ENCODE measurements at regions not wholly inside any gene's neighbourhood (a gene's known extent, or its start where the extent isn't known, plus 50 kb on each side); places are given as distances from the start of the nearest gene placed in this dataset.
A peak's percentile ranks its signal among the peaks of the same experiment; 100 is the strongest.

DNA sequence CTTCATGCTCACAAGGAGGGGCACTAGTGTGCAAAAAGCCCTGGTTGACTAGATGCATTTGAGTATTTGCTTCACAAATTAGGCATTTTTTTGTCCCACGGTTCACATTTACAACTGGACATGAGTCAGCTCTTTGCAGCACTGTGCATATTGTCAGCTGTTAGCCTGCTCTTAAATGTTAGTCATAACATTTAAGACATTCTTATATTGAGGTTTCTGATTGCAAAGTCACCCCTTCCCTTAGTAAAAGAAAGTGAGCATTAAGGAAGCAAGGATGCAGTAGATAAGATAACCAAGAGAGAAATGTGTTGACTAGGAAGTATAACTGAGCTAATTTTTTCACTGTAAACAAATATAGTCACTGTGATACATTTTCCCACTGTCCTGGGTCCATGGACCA, 132.6 kb upstream of the CTTNBP2NL start:
- H3K4me3 ChIP-seq (ENCODE audit: low read length), result no peak overlapping the region
- POLR2A ChIA-PET, result no interaction called here
- CTCF ChIA-PET, result no interaction called here
- no peaks in the 10 kb centered on the region for H3K27me3 ChIP-seq (ENCODE audit: insufficient read depth, low read length, poor library complexity, severe bottlenecking)
- Mint-ChIP-seq H3K36me3 (no peaks in the 10 kb centered on the region), H3K4me3 (no peak overlapping the region), H3K27ac (no peak overlapping the region), H3K27me3 (peaks cover 2 to 22% of the 10 kb centered on the region in 2 donors), H3K4me1 (no peaks in the 10 kb centered on the region), H3K9me3 (no peaks in the 10 kb centered on the region)
- DNase-seq, result no peak
- no peaks in the 10 kb centered on the region for H3K9me3 ChIP-seq (ENCODE audit: low read length)
- no peaks in the 10 kb centered on the region for H3K4me1 ChIP-seq (ENCODE audit: insufficient read depth, low read length)
- no peaks in the 10 kb centered on the region for H3K36me3 ChIP-seq (ENCODE audit: insufficient read depth, low read length)
- no peak overlapping the region for H3K27ac ChIP-seq (ENCODE audit: low read depth, low read length)

- H3K27me3 Mint-ChIP-seq, result peaks cover 4 to 18% of the 10 kb centered on the region in 2 donors
- Histone ChIP-seq H3K36me3 (ENCODE audit: insufficient read depth, low read length) (no peaks in the 10 kb centered on the region), H3K4me1 (ENCODE audit: insufficient read depth, low read length) (no peaks in the 10 kb centered on the region), H3K27me3 (ENCODE audit: insufficient read depth, low read length, poor library complexity, severe bottlenecking) (no peaks in the 10 kb centered on the region), H3K9me3 (ENCODE audit: low read length) (no peaks in the 10 kb centered on the region), H3K4me3 (ENCODE audit: low read length) (no peak overlapping the region), H3K27ac (ENCODE audit: low read depth, low read length) (no peak overlapping the region)
- H3K27ac Mint-ChIP-seq, result no peak overlapping the region
- no peaks in the 10 kb centered on the region for H3K9me3 Mint-ChIP-seq
- POLR2A ChIA-PET, result no interaction called here
- H3K4me3 Mint-ChIP-seq, result no peak overlapping the region
- CTCF ChIA-PET, result no interaction called here
- no peaks in the 10 kb centered on the region for H3K4me1 Mint-ChIP-seq
- H3K36me3 Mint-ChIP-seq, result no peaks in the 10 kb centered on the region
- DNase-seq, result no peak
These were observed 132.0 kb upstream of the CTTNBP2NL start for GRCh38 chr1:112264010-112264409.

- Histone ChIP-seq H3K27me3 (ENCODE audit: insufficient read depth, low read length, poor library complexity, severe bottlenecking) (no peaks in the 10 kb centered on the region), H3K36me3 (ENCODE audit: insufficient read depth, low read length) (no peaks in the 10 kb centered on the region), H3K4me1 (ENCODE audit: insufficient read depth, low read length) (no peaks in the 10 kb centered on the region), H3K4me3 (ENCODE audit: low read length) (no peak overlapping the region), H3K27ac (ENCODE audit: low read depth, low read length) (no peak overlapping the region), H3K9me3 (ENCODE audit: low read length) (no peaks in the 10 kb centered on the region)
- Mint-ChIP-seq H3K9me3 (no peaks in the 10 kb centered on the region), H3K27ac (peak overlapping the region in 1 of 8 donors; percentile 6), H3K4me1 (no peaks in the 10 kb centered on the region), H3K27me3 (peaks cover 5 to 13% of the 10 kb centered on the region in 2 donors), H3K4me3 (no peak overlapping the region), H3K36me3 (no peaks in the 10 kb centered on the region)
- DNase-seq, result no peak
- CTCF ChIA-PET, result no interaction called here
- POLR2A ChIA-PET, result no interaction called here
These were observed 131.5 kb upstream of the CTTNBP2NL start for GRCh38 chr1:112264553-112264952.

- Mint-ChIP-seq H3K36me3 (no peaks in the 10 kb centered on the region), H3K27ac (no peak overlapping the region), H3K27me3 (peaks cover 10 to 11% of the 10 kb centered on the region in 2 donors), H3K4me3 (no peak overlapping the region), H3K4me1 (no peaks in the 10 kb centered on the region), H3K9me3 (no peaks in the 10 kb centered on the region)
- ChIA-PET CTCF (no interaction called here), POLR2A (no interaction called here)
- no peak for DNase-seq
- no peaks in the 10 kb centered on the region for H3K4me1 ChIP-seq (ENCODE audit: insufficient read depth, low read length)
- H3K27ac ChIP-seq (ENCODE audit: low read depth, low read length), result no peak overlapping the region
- no peaks in the 10 kb centered on the region for H3K27me3 ChIP-seq (ENCODE audit: insufficient read depth, low read length, poor library complexity, severe bottlenecking)
- no peaks in the 10 kb centered on the region for H3K9me3 ChIP-seq (ENCODE audit: low read length)
- H3K4me3 ChIP-seq (ENCODE audit: low read length), result no peak overlapping the region
- no peaks in the 10 kb centered on the region for H3K36me3 ChIP-seq (ENCODE audit: insufficient read depth, low read length)
These were observed 130.1 kb upstream of the CTTNBP2NL start for GRCh38 chr1:112265931-112266330.

GRCh38 chr1:112267206-112267605, 128.8 kb upstream of the CTTNBP2NL start:
- no peaks in the 10 kb centered on the region for H3K4me1 ChIP-seq (ENCODE audit: insufficient read depth, low read length)
- POLR2A ChIA-PET, result no interaction called here
- H3K9me3 ChIP-seq (ENCODE audit: low read length), result no peaks in the 10 kb centered on the region
- Mint-ChIP-seq H3K4me3 (no peak overlapping the region), H3K4me1 (no peaks in the 10 kb centered on the region), H3K27ac (no peak overlapping the region), H3K9me3 (no peaks in the 10 kb centered on the region), H3K27me3 (peaks cover 11 to 13% of the 10 kb centered on the region in 2 donors), H3K36me3 (no peaks in the 10 kb centered on the region)
- CTCF ChIA-PET, result no interaction called here
- H3K4me3 ChIP-seq (ENCODE audit: low read length), result no peak overlapping the region
- H3K27ac ChIP-seq (ENCODE audit: low read depth, low read length), result no peak overlapping the region
- no peaks in the 10 kb centered on the region for H3K36me3 ChIP-seq (ENCODE audit: insufficient read depth, low read length)
- DNase-seq, result no peak
- no peaks in the 10 kb centered on the region for H3K27me3 ChIP-seq (ENCODE audit: insufficient read depth, low read length, poor library complexity, severe bottlenecking)

- no peaks in the 10 kb centered on the region for H3K36me3 Mint-ChIP-seq
- Histone ChIP-seq H3K36me3 (ENCODE audit: insufficient read depth, low read length) (no peaks in the 10 kb centered on the region), H3K27me3 (ENCODE audit: insufficient read depth, low read length, poor library complexity, severe bottlenecking) (no peaks in the 10 kb centered on the region), H3K4me1 (ENCODE audit: insufficient read depth, low read length) (no peaks in the 10 kb centered on the region), H3K9me3 (ENCODE audit: low read length) (no peaks in the 10 kb centered on the region), H3K27ac (ENCODE audit: low read depth, low read length) (no peak overlapping the region), H3K4me3 (ENCODE audit: low read length) (no peak overlapping the region)
- ChIA-PET CTCF (no interaction called here), POLR2A (no interaction called here)
- no peak overlapping the region for H3K27ac Mint-ChIP-seq
- no peaks in the 10 kb centered on the region for H3K4me1 Mint-ChIP-seq
- peaks cover 15 to 18% of the 10 kb centered on the region in 2 donors for H3K27me3 Mint-ChIP-seq
- H3K4me3 Mint-ChIP-seq, result no peak overlapping the region
- DNase-seq, result no peak
- peaks cover 0 to 1% (median 0%) of the 10 kb centered on the region in 5 donors for H3K9me3 Mint-ChIP-seq
These were observed 128.1 kb upstream of the CTTNBP2NL start for GRCh38 chr1:112267929-112268328.

- Histone ChIP-seq H3K4me1 (ENCODE audit: insufficient read depth, low read length) (no peaks in the 10 kb centered on the region), H3K36me3 (ENCODE audit: insufficient read depth, low read length) (no peaks in the 10 kb centered on the region), H3K27me3 (ENCODE audit: insufficient read depth, low read length, poor library complexity, severe bottlenecking) (no peaks in the 10 kb centered on the region), H3K9me3 (ENCODE audit: low read length) (no peaks in the 10 kb centered on the region), H3K4me3 (ENCODE audit: low read length) (no peak overlapping the region), H3K27ac (ENCODE audit: low read depth, low read length) (no peak overlapping the region)
- H3K36me3 Mint-ChIP-seq, result no peaks in the 10 kb centered on the region
- POLR2A ChIA-PET, result no interaction called here
- H3K9me3 Mint-ChIP-seq, result peaks cover 0 to 1% (median 0%) of the 10 kb centered on the region in 5 donors
- no peak overlapping the region for H3K4me3 Mint-ChIP-seq
- DNase-seq, result no peak
- CTCF ChIA-PET, result no interaction called here
- H3K4me1 Mint-ChIP-seq, result no peaks in the 10 kb centered on the region
- H3K27ac Mint-ChIP-seq, result no peak overlapping the region
- H3K27me3 Mint-ChIP-seq, result peaks cover 15 to 19% of the 10 kb centered on the region in 2 donors
These were observed 127.6 kb upstream of the CTTNBP2NL start for GRCh38 chr1:112268408-112268807.

- Mint-ChIP-seq H3K9me3 (peaks cover 0 to 5% (median 0%) of the 10 kb centered on the region in 5 donors), H3K4me3 (no peak overlapping the region), H3K27ac (no peak overlapping the region), H3K36me3 (no peaks in the 10 kb centered on the region), H3K27me3 (peaks cover 17 to 34% of the 10 kb centered on the region in 2 donors), H3K4me1 (no peaks in the 10 kb centered on the region)
- no peaks in the 10 kb centered on the region for H3K36me3 ChIP-seq (ENCODE audit: insufficient read depth, low read length)
- no peak overlapping the region for H3K27ac ChIP-seq (ENCODE audit: low read depth, low read length)
- ChIA-PET CTCF (no interaction called here), POLR2A (no interaction called here)
- no peaks in the 10 kb centered on the region for H3K4me1 ChIP-seq (ENCODE audit: insufficient read depth, low read length)
- no peaks in the 10 kb centered on the region for H3K27me3 ChIP-seq (ENCODE audit: insufficient read depth, low read length, poor library complexity, severe bottlenecking)
- no peak overlapping the region for H3K4me3 ChIP-seq (ENCODE audit: low read length)
- no peak for DNase-seq
- H3K9me3 ChIP-seq (ENCODE audit: low read length), result no peaks in the 10 kb centered on the region
These were observed 124.7 kb upstream of the CTTNBP2NL start for GRCh38 chr1:112271270-112271669.

- Histone ChIP-seq H3K36me3 (ENCODE audit: insufficient read depth, low read length) (no peaks in the 10 kb centered on the region), H3K9me3 (ENCODE audit: low read length) (no peaks in the 10 kb centered on the region), H3K4me1 (ENCODE audit: insufficient read depth, low read length) (no peaks in the 10 kb centered on the region), H3K4me3 (ENCODE audit: low read length) (no peak overlapping the region), H3K27ac (ENCODE audit: low read depth, low read length) (no peak overlapping the region), H3K27me3 (ENCODE audit: insufficient read depth, low read length, poor library complexity, severe bottlenecking) (no peaks in the 10 kb centered on the region)
- Mint-ChIP-seq H3K4me1 (no peaks in the 10 kb centered on the region), H3K9me3 (peaks cover 0 to 5% (median 0%) of the 10 kb centered on the region in 5 donors), H3K27ac (no peak overlapping the region), H3K27me3 (peaks cover 17 to 36% of the 10 kb centered on the region in 2 donors), H3K4me3 (no peak overlapping the region), H3K36me3 (no peaks in the 10 kb centered on the region)
- CTCF ChIA-PET, result no interaction called here
- DNase-seq, result no peak
- POLR2A ChIA-PET, result no interaction called here
These were observed 123.8 kb upstream of the CTTNBP2NL start for GRCh38 chr1:112272101-112272772.

All from CD8-positive, alpha-beta memory T cell (primary cell).